GM12892 (cell line): ENCODE measurements at regions not wholly inside any gene's neighbourhood (a gene's known extent, or its start where the extent isn't known, plus 50 kb on each side); places are given as distances from the start of the nearest gene placed in this dataset.

Experiments
- POLR2A ChIP-seq: IDR thresholded peaks from 2 replicates; pipeline ENCODE4 v1.6.1; 2011; ENCODE audit warnings: low read depth, low read length, control low read depth
- POLR2AphosphoS5 ChIP-seq: IDR thresholded peaks from 2 replicates; pipeline ENCODE4 v1.6.1; 2011; ENCODE audit warnings: low read depth, low read length, control low read depth
- TAF1 ChIP-seq: IDR thresholded peaks from 2 replicates; pipeline ENCODE4 v1.6.1; 2011; ENCODE audit warnings: low read depth, mild to moderate bottlenecking, control low read depth, low read length, borderline replicate concordance

DNA sequence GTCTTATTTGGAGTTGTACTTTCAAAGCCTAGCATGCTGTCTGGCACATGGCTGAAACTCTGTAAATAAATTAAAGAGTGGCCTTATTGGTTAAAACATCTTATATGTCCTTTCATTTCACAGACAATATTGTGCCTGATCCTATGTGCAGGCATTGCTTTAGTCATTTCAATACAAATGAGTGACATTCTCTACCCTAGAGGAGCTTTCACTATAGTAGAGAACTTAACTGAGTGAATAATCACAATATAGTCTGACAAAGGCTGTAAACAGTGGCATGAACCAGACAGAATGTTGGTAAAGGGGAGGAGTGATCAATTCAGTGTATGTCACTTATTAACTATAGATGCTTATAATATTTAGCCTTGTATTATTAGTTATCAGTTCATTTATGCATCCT is 481.8 kb downstream of the TFAP2B start:
- TF ChIP-seq POLR2A (no peak), POLR2AphosphoS5 (no peak), TAF1 (no peak)
